GM12878 (cell line): ENCODE measurements at regions not wholly inside any gene's neighbourhood (a gene's known extent, or its start where the extent isn't known, plus 50 kb on each side); places are given as distances from the start of the nearest gene placed in this dataset.

Source experiments
- BHLHE40 ChIP-seq, 2 experiments: fragments of 450-650 bp in 1 of 2; IDR thresholded peaks; 2 replicates each; pipeline ENCODE4 v1.6.1; 2011 to 2017; ENCODE audit warnings: low read depth in 2 of 2, borderline replicate concordance in 1 of 2, improper control_type of control experiment in 1 of 2, low read length in 1 of 2, mild to moderate bottlenecking in 1 of 2
- CREM ChIP-seq: IDR thresholded peaks from 2 replicates; pipeline ENCODE4 v1.6.1; 2014; ENCODE audit warnings: antibody characterized with exemption, low read depth
- EP300 ChIP-seq, 2 experiments: fragments of 150-350 bp in 1 of 2; IDR thresholded peaks; 2 replicates each; pipeline ENCODE4 v1.6.1; 2011 to 2012; ENCODE audit warnings: low read depth in 2 of 2, low read length in 2 of 2, borderline replicate concordance in 1 of 2, improper control_type of control experiment in 1 of 2, inconsistent platforms in 1 of 2; ENCODE audit not compliant: control insufficient read depth in 1 of 2
- EZH2 ChIP-seq: IDR thresholded peaks from 2 replicates; pipeline ENCODE4 v1.6.1; 2012; ENCODE audit warnings: low read depth, mild to moderate bottlenecking, control low read depth, inconsistent platforms, low read length, borderline replicate concordance; ENCODE audit not compliant: control insufficient read depth
- FOXK2 ChIP-seq: fragments of 450-650 bp; IDR thresholded peaks from 2 replicates; pipeline ENCODE4 v1.6.1; 2017; ENCODE audit warnings: mild to moderate bottlenecking, moderate library complexity
- KAT2A ChIP-seq: conservative IDR thresholded peaks from 2 replicates; pipeline ENCODE4 v1.6.1; 2011; ENCODE audit warnings: low read depth, low read length; ENCODE audit not compliant: control insufficient read depth
- MYC ChIP-seq: IDR thresholded peaks from 2 replicates; pipeline ENCODE4 v1.6.1; 2011; ENCODE audit warnings: mild to moderate bottlenecking, low read length, moderate library complexity, inconsistent platforms; ENCODE audit not compliant: insufficient read depth, insufficient replicate concordance, insufficient read length, severe bottlenecking
- NFIC ChIP-seq: IDR thresholded peaks from 2 replicates; pipeline ENCODE4 v1.6.1; 2012; ENCODE audit warnings: low read depth, mild to moderate bottlenecking, inconsistent platforms, low read length, moderate library complexity
- RCOR1 ChIP-seq: conservative IDR thresholded peaks from 2 replicates; pipeline ENCODE4 v1.6.1; 2012; ENCODE audit warnings: low read depth, low read length, improper control_type of control experiment
- SMARCA5 ChIP-seq: fragments of 450-650 bp; IDR thresholded peaks from 2 replicates; pipeline ENCODE4 v1.6.1; 2017; ENCODE audit warnings: mild to moderate bottlenecking
- TBL1XR1 ChIP-seq: IDR thresholded peaks from 2 replicates; pipeline ENCODE4 v1.6.1; 2012; ENCODE audit warnings: low read depth, low read length, improper control_type of control experiment
- TF ChIP-seq, protein P1 (sequence below), 3 experiments: IDR thresholded peaks in 2 of 3; conservative IDR thresholded peaks in 1 of 3; 2 replicates each; pipeline ENCODE4 v1.5.1; 2011; ENCODE audit warnings: low read depth in 3 of 3, low read length in 3 of 3, mild to moderate bottlenecking in 3 of 3, control low read depth in 2 of 3, moderate library complexity in 2 of 3, inconsistent platforms in 1 of 3, mixed read lengths in 1 of 3; ENCODE audit not compliant: control insufficient read depth in 2 of 3, insufficient read depth in 1 of 3; ENCODE audit errors: extremely low read depth in 1 of 3
- TF ChIP-seq, protein P2 (sequence below): IDR thresholded peaks from 2 replicates; pipeline ENCODE4 v1.6.1; 2011; ENCODE audit warnings: mild to moderate bottlenecking, low read depth, low read length, moderate library complexity; ENCODE audit not compliant: insufficient replicate concordance
- TF ChIP-seq, protein P3 (sequence below): IDR thresholded peaks from 2 replicates; pipeline ENCODE4 v1.6.1; 2011; ENCODE audit warnings: low read depth, low read length, improper control_type of control experiment, borderline replicate concordance

GRCh38 chr13:55981381-55981780, 1159.3 kb upstream of the PRR20A start:
- TF ChIP-seq, protein P1, sequence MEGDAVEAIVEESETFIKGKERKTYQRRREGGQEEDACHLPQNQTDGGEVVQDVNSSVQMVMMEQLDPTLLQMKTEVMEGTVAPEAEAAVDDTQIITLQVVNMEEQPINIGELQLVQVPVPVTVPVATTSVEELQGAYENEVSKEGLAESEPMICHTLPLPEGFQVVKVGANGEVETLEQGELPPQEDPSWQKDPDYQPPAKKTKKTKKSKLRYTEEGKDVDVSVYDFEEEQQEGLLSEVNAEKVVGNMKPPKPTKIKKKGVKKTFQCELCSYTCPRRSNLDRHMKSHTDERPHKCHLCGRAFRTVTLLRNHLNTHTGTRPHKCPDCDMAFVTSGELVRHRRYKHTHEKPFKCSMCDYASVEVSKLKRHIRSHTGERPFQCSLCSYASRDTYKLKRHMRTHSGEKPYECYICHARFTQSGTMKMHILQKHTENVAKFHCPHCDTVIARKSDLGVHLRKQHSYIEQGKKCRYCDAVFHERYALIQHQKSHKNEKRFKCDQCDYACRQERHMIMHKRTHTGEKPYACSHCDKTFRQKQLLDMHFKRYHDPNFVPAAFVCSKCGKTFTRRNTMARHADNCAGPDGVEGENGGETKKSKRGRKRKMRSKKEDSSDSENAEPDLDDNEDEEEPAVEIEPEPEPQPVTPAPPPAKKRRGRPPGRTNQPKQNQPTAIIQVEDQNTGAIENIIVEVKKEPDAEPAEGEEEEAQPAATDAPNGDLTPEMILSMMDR (IDR thresholded peaks at IDR 0.05 in 2 of 3, conservative IDR thresholded peaks at IDR 0.05 in 1 of 3; ENCODE audit: control insufficient read depth in 2 of 3, extremely low read depth in 1 of 3, insufficient read depth in 1 of 3, low read depth in 3 of 3, low read length in 3 of 3): no peak
- TF ChIP-seq BHLHE40 (IDR thresholded peaks at IDR 0.05; ENCODE audit: borderline replicate concordance in 1 of 2, low read depth in 2 of 2, low read length in 1 of 2) (no peak), EZH2 (no peak), RCOR1 (no peak), CREM (no peak), SMARCA5 (no peak), EP300 (IDR thresholded peaks at IDR 0.05; ENCODE audit: borderline replicate concordance in 1 of 2, control insufficient read depth in 1 of 2, low read depth in 2 of 2, low read length in 2 of 2) (no peak), KAT2A (no peak), TBL1XR1 (no peak), NFIC (no peak), MYC (no peak), FOXK2 (no peak)
- TF ChIP-seq, protein P2, sequence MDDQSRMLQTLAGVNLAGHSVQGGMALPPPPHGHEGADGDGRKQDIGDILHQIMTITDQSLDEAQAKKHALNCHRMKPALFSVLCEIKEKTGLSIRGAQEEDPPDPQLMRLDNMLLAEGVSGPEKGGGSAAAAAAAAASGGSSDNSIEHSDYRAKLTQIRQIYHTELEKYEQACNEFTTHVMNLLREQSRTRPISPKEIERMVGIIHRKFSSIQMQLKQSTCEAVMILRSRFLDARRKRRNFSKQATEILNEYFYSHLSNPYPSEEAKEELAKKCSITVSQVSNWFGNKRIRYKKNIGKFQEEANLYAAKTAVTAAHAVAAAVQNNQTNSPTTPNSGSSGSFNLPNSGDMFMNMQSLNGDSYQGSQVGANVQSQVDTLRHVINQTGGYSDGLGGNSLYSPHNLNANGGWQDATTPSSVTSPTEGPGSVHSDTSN: no peak
- TF ChIP-seq, protein P3, sequence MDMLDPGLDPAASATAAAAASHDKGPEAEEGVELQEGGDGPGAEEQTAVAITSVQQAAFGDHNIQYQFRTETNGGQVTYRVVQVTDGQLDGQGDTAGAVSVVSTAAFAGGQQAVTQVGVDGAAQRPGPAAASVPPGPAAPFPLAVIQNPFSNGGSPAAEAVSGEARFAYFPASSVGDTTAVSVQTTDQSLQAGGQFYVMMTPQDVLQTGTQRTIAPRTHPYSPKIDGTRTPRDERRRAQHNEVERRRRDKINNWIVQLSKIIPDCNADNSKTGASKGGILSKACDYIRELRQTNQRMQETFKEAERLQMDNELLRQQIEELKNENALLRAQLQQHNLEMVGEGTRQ: no peak
